ENCODE measurements at regions not wholly inside any gene's neighbourhood (a gene's known extent, or its start where the extent isn't known, plus 50 kb on each side); places are given as distances from the start of the nearest gene placed in this dataset.

- no peak for TF ChIP-seq CTCF (IDR thresholded peaks at IDR 0.05)
- TF ChIP-seq REST (IDR thresholded peaks at IDR 0.05; ENCODE audit: insufficient read depth in 1 of 2, low read depth in 2 of 2, low read length in 1 of 2) = no peak
- no peak for TF ChIP-seq POLR2AphosphoS5 (IDR thresholded peaks at IDR 0.05; ENCODE audit: low read depth, low read length)
- no peak for TF ChIP-seq TCF7L2 (IDR thresholded peaks at IDR 0.05; ENCODE audit: low read depth, low read length)
- TF ChIP-seq SIN3A (IDR thresholded peaks at IDR 0.05; ENCODE audit: borderline replicate concordance, insufficient read depth, low read depth, low read length) = no peak
Measured at GRCh38 chr15:53360881-53361280, 398.6 kb downstream of the WDR72 start.
